H9 (cell line): ENCODE measurements at regions not wholly inside any gene's neighbourhood (a gene's known extent, or its start where the extent isn't known, plus 50 kb on each side); places are given as distances from the start of the nearest gene placed in this dataset.

Experiments
- DNase-seq: peaks from one replicate; pipeline ENCODE4 v3.0.0-alpha.2; 2017
- H2AFZ ChIP-seq: one replicate; pipeline ENCODE4 v1.6.1; 2013; ENCODE audit warnings: mild to moderate bottlenecking, low read length, control low read depth, moderate library complexity
- H2AK5ac ChIP-seq: 2 replicates; pipeline ENCODE4 v1.6.1; 2013; ENCODE audit warnings: low read length, control low read depth, mixed read lengths; ENCODE audit not compliant: insufficient read length
- H2BK120ac ChIP-seq: one replicate; pipeline ENCODE4 v1.6.1; 2013; ENCODE audit warnings: low read depth, mild to moderate bottlenecking, low read length, control low read depth, inconsistent platforms; ENCODE audit not compliant: poor library complexity, severe bottlenecking
- H2BK12ac ChIP-seq: 2 replicates; pipeline ENCODE4 v1.6.1; 2013; ENCODE audit warnings: low read length, control low read depth, mixed read lengths, low read depth; ENCODE audit not compliant: insufficient read length
- H2BK15ac ChIP-seq: 2 replicates; pipeline ENCODE4 v1.6.1; 2013; ENCODE audit warnings: low read depth, low read length, control low read depth
- H2BK20ac ChIP-seq: one replicate; pipeline ENCODE4 v1.6.1; 2013; ENCODE audit warnings: low read depth, mild to moderate bottlenecking, low read length, control low read depth, inconsistent platforms; ENCODE audit not compliant: poor library complexity, severe bottlenecking
- H2BK5ac ChIP-seq: 2 replicates; pipeline ENCODE4 v1.6.1; 2013; ENCODE audit warnings: low read length, control low read depth, mixed read lengths; ENCODE audit not compliant: insufficient read length
- H3K14ac ChIP-seq: 2 replicates; pipeline ENCODE4 v1.6.1; 2013; ENCODE audit warnings: low read length, control low read depth; ENCODE audit not compliant: insufficient read depth
- H3K18ac ChIP-seq: 2 replicates; pipeline ENCODE4 v1.6.1; 2013; ENCODE audit warnings: low read depth, mild to moderate bottlenecking, mixed read lengths, low read length, control low read depth; ENCODE audit not compliant: insufficient read length
- H3K23ac ChIP-seq: 2 replicates; pipeline ENCODE4 v1.6.1; 2013; ENCODE audit warnings: low read length, control low read depth, mixed read lengths, low read depth; ENCODE audit not compliant: insufficient read length
- H3K23me2 ChIP-seq: 2 replicates; pipeline ENCODE4 v1.6.1; 2013; ENCODE audit warnings: low read depth, mild to moderate bottlenecking, mixed read lengths, low read length, control low read depth; ENCODE audit not compliant: insufficient read length, poor library complexity, severe bottlenecking
- H3K27ac ChIP-seq: 2 replicates; pipeline ENCODE4 v1.5.1; 2013; ENCODE audit warnings: low read length, control low read depth, mixed read lengths, low read depth; ENCODE audit not compliant: insufficient read length
- H3K27me3 ChIP-seq: 2 replicates; pipeline ENCODE4 v1.6.1; 2013; ENCODE audit warnings: low read length, control low read depth, inconsistent platforms; ENCODE audit not compliant: insufficient read depth
- H3K4ac ChIP-seq: 2 replicates; pipeline ENCODE4 v1.6.1; 2013; ENCODE audit warnings: low read depth, mild to moderate bottlenecking, control low read depth, inconsistent platforms, low read length, moderate library complexity
- H3K4me1 ChIP-seq: 2 replicates; pipeline ENCODE4 v1.6.1; 2013; ENCODE audit warnings: low read length, control low read depth, inconsistent platforms; ENCODE audit not compliant: insufficient read depth
- H3K4me2 ChIP-seq: 2 replicates; pipeline ENCODE4 v1.6.1; 2013; ENCODE audit warnings: low read length, control low read depth, mixed read lengths; ENCODE audit not compliant: insufficient read length, insufficient read depth
- H3K56ac ChIP-seq: 2 replicates; pipeline ENCODE4 v1.6.1; 2013; ENCODE audit warnings: low read depth, mild to moderate bottlenecking, mixed read lengths, low read length, control low read depth; ENCODE audit not compliant: insufficient read length
- H3K79me1 ChIP-seq: 2 replicates; pipeline ENCODE4 v1.6.1; 2013; ENCODE audit warnings: low read depth, mild to moderate bottlenecking, moderate library complexity, low read length, control low read depth, inconsistent platforms; ENCODE audit not compliant: insufficient read depth, poor library complexity, severe bottlenecking
- H3K79me2 ChIP-seq: 2 replicates; pipeline ENCODE4 v1.6.1; 2013; ENCODE audit warnings: low read length, control low read depth, inconsistent platforms; ENCODE audit not compliant: insufficient read depth
- H3K9ac ChIP-seq: 2 replicates; pipeline ENCODE4 v1.6.1; 2013; ENCODE audit warnings: low read length, control low read depth, mixed read lengths; ENCODE audit not compliant: insufficient read length; ENCODE audit errors: extremely low read depth
- H3K9me3 ChIP-seq: one replicate; pipeline ENCODE4 v1.6.1; 2013; ENCODE audit warnings: low read depth, low read length, inconsistent platforms; ENCODE audit not compliant: control insufficient read depth
- H3T11ph ChIP-seq: one replicate; pipeline ENCODE4 v1.6.1; 2013; ENCODE audit warnings: mild to moderate bottlenecking, low read length, control low read depth, inconsistent platforms
- H4K20me1 ChIP-seq: one replicate; pipeline ENCODE4 v1.6.1; 2013; ENCODE audit not compliant: control insufficient read depth, insufficient read length, insufficient read depth
- H4K5ac ChIP-seq: 2 replicates; pipeline ENCODE4 v1.6.1; 2013; ENCODE audit warnings: low read depth, mild to moderate bottlenecking, mixed read lengths, low read length, control low read depth; ENCODE audit not compliant: insufficient read length
- H4K8ac ChIP-seq: replicated peaks from 2 replicates; pipeline ENCODE4 v1.6.1; 2013; ENCODE audit warnings: low read length, control low read depth, mixed read lengths, low read depth; ENCODE audit not compliant: insufficient read length
- H4K91ac ChIP-seq: 2 replicates; pipeline ENCODE4 v1.6.1; 2013; ENCODE audit warnings: low read depth, mild to moderate bottlenecking, moderate library complexity, mixed read lengths, low read length, control low read depth; ENCODE audit not compliant: insufficient read length
- H3K27ac Mint-ChIP-seq, 3 experiments: 2 replicates in 2 of 3; 3 replicates in 1 of 3; pipeline ENCODE4 v1.8.0; 2020 to 2021; ENCODE audit warnings: mixed read lengths in 3 of 3, mild to moderate bottlenecking in 1 of 3, moderate library complexity in 1 of 3
- H3K27me3 Mint-ChIP-seq: 2 replicates; pipeline ENCODE4 v1.8.0; 2021; ENCODE audit warnings: low read depth, mild to moderate bottlenecking, moderate library complexity, mixed read lengths
- H3K36me3 Mint-ChIP-seq, 3 experiments: 2 replicates in 2 of 3; 3 replicates in 1 of 3; pipeline ENCODE4 v1.8.0; 2020 to 2021; ENCODE audit warnings: low read depth in 3 of 3, mixed read lengths in 3 of 3; ENCODE audit not compliant: insufficient read depth in 1 of 3
- H3K4me1 Mint-ChIP-seq, 2 experiments: 2 replicates each; pipeline ENCODE4 v1.8.0; 2020; ENCODE audit warnings: mixed read lengths in 2 of 2
- H3K4me3 Mint-ChIP-seq, 2 experiments: 2 replicates in 1 of 2; 3 replicates in 1 of 2; pipeline ENCODE4 v1.8.0; 2020 to 2021; ENCODE audit warnings: mild to moderate bottlenecking in 2 of 2, mixed read lengths in 2 of 2, moderate library complexity in 1 of 2
- H3K9me3 Mint-ChIP-seq, 2 experiments: 2 replicates in 1 of 2; 3 replicates in 1 of 2; pipeline ENCODE4 v1.8.0; 2020; ENCODE audit warnings: mild to moderate bottlenecking in 2 of 2, mixed read lengths in 2 of 2, moderate library complexity in 1 of 2
- CTCF ChIP-seq: fragments of 200-600 bp; sonication (generic); conservative IDR thresholded peaks from 3 replicates; pipeline ENCODE4 v1.8.0; 2021; ENCODE audit warnings: antibody characterized with exemption, mild to moderate bottlenecking
- WGBS: extraction: QIAGEN DNeasy Blood & Tissue Kit; methylation state at CpG from one replicate; pipeline ENCODE4 v1.1.7; 2013; ENCODE audit warnings: missing lambda C conversion rate, low lambda C conversion rate, mixed read lengths; ENCODE audit not compliant: insufficient read length; ENCODE audit errors: extremely low coverage; 5-methylcytosine and 5-hydroxymethylcytosine counted together

- Histone ChIP-seq H3K23me2 (no peaks in the 10 kb centered on the region), H3T11ph (no peak overlapping the region), H4K8ac (no peak overlapping the region), H2BK20ac (no peak overlapping the region), H2BK120ac (no peak overlapping the region), H4K91ac (no peak overlapping the region), H4K20me1 (no peaks in the 10 kb centered on the region), H2AFZ (no peak overlapping the region), H4K5ac (no peak overlapping the region), H3K27ac (no peak overlapping the region), H3K79me1 (no peaks in the 10 kb centered on the region), H3K27me3 (no peaks in the 10 kb centered on the region), H3K9me3 (no peaks in the 10 kb centered on the region), H3K14ac (no peak overlapping the region), H3K4me2 (no peak overlapping the region), H2BK12ac (no peak overlapping the region), H3K79me2 (no peaks in the 10 kb centered on the region), H3K18ac (no peak overlapping the region), H2BK5ac (no peak overlapping the region), H3K4ac (no peak overlapping the region), H3K56ac (no peak overlapping the region), H3K9ac (no peak overlapping the region), H3K23ac (no peak overlapping the region), H2BK15ac (no peak overlapping the region), H3K4me1 (no peaks in the 10 kb centered on the region), H2AK5ac (no peak overlapping the region)
- Mint-ChIP-seq H3K4me1 (peaks cover 0 to 3% of the 10 kb centered on the region in 2 experiments; a peak in 1 of 4 replicates), H3K27ac (peak overlapping the region in 2 of 3 experiments; percentile 26 to 39; a peak in 3 of 7 replicates), H3K9me3 (no peaks in the 10 kb centered on the region), H3K27me3 (no peaks in the 10 kb centered on the region), H3K4me3 (no peak overlapping the region), H3K36me3 (no peaks in the 10 kb centered on the region)
- no peak for DNase-seq
- no peak for TF ChIP-seq CTCF
- no CpG with 5 or more reads among the region's 1 CpG for WGBS
These were observed 369.8 kb downstream of the SEMA3D start for GRCh38 chr7:84817016-84817415.
